Gastrocnemius medialis (tissue), 4 donors: ENCODE measurements at regions not wholly inside any gene's neighbourhood (a gene's known extent, or its start where the extent isn't known, plus 50 kb on each side); places are given as distances from the start of the nearest gene placed in this dataset.

ENCODE experiments used
- ATAC-seq, 2 donors: fragments of 150-250 bp; one replicate each; pipeline ENCODE4 v1.9.1; 2016
- DNase-seq, 2 donors: peaks; one replicate each; pipeline ENCODE4 v3.0.0-alpha.2; 2019
- H3K27ac ChIP-seq, 4 donors: fragments of 200-600 bp; sonication (generic); 1 replicate in 1 of 4; 2 replicates in 3 of 4; pipeline ENCODE4 v1.5.1; 2016 to 2018; ENCODE audit warnings: mild to moderate bottlenecking in 2 of 4, moderate library complexity in 1 of 4
- H3K27me3 ChIP-seq, 3 donors: fragments of 200-600 bp; sonication (generic) in 2 of 3; 1 replicate in 1 of 3; 2 replicates in 2 of 3; pipeline versions ENCODE4 v1.5.1 to v1.6.0; 2016 to 2019; ENCODE audit warnings: mild to moderate bottlenecking in 1 of 3, moderate library complexity in 1 of 3
- H3K36me3 ChIP-seq, 2 donors: fragments of 200-600 bp; sonication (generic) in 1 of 2; one replicate each; pipeline ENCODE4 v1.5.1; 2017 to 2018
- H3K4me1 ChIP-seq, 2 donors: fragments of 200-600 bp; sonication (generic) in 1 of 2; one replicate each; pipeline ENCODE4 v1.5.1; 2016 to 2017; ENCODE audit warnings: mild to moderate bottlenecking in 2 of 2
- H3K4me3 ChIP-seq, 4 donors: fragments of 200-600 bp; sonication (generic) in 3 of 4; 1 replicate in 1 of 4; 2 replicates in 3 of 4; pipeline ENCODE4 v1.5.1; 2016 to 2019; ENCODE audit warnings: mild to moderate bottlenecking in 2 of 4
- H3K9me3 ChIP-seq, 3 donors: fragments of 200-600 bp; sonication (generic) in 2 of 3; 1 replicate in 1 of 3; 2 replicates in 2 of 3; pipeline ENCODE4 v1.5.1; 2016 to 2019
- CTCF ChIP-seq, 5 experiments: fragments of 450-650 bp in 3 of 5; fragments of 200-600 bp in 2 of 5; sonication (generic) in 2 of 5; IDR thresholded peaks in 4 of 5; conservative IDR thresholded peaks in 1 of 5; 1 replicate in 4 of 5; 2 replicates in 1 of 5; pipeline ENCODE4 v1.5.1; 2016 to 2019; ENCODE audit warnings: antibody characterized with exemption in 5 of 5, mild to moderate bottlenecking in 3 of 5, moderate library complexity in 3 of 5
- POLR2A ChIP-seq, 2 donors: fragments of 450-650 bp; IDR thresholded peaks; one replicate each; pipeline ENCODE4 v1.6.1; 2017; ENCODE audit warnings: antibody characterized with exemption in 2 of 2, mild to moderate bottlenecking in 2 of 2, moderate library complexity in 2 of 2
- in situ Hi-C, 4 donors: fragments of 200-750 bp; cut with MboI; loops; one replicate each; pipeline versions ENCODE4 v1.15.0 to v1.8.0; 2017; ENCODE audit warnings: low sequenced_read_pairs in 4 of 4
- intact Hi-C: fragments of 100-400 bp; cut with DNase I; formaldehyde crosslinking; loops from one replicate; pipeline ENCODE4 v1.15.1; 2023; ENCODE audit warnings: low total_unique reads

- peak; percentile 5 to 23 for DNase-seq
- intact Hi-C loops (no loop called here), in situ Hi-C loops (no loop called here)
These were observed 220.7 kb downstream of the IRS1 start for GRCh38 chr2:226578879-226579278.

GRCh38 chr2:226578373-226578772 is 221.2 kb downstream of the IRS1 start:
- intact Hi-C loops: no loop called here
- H3K4me1 ChIP-seq: peaks cover 8 to 12% of the 10 kb centered on the region in 2 donors
- peak overlapping the region in 3 of 4 donors; percentile 23 to 57 (median 27) for H3K27ac ChIP-seq
- H3K4me3 ChIP-seq: no peak overlapping the region
- no peak for DNase-seq
- in situ Hi-C loops: no loop called here
- no peaks in the 10 kb centered on the region for H3K27me3 ChIP-seq
- no peak for ATAC-seq
- no peaks in the 10 kb centered on the region for H3K36me3 ChIP-seq
- TF ChIP-seq CTCF (IDR thresholded peaks at IDR 0.05 in 4 of 5, conservative IDR thresholded peaks at IDR 0.05 in 1 of 5): no peak
- no peak for TF ChIP-seq POLR2A (IDR thresholded peaks at IDR 0.05)
- H3K9me3 ChIP-seq: no peaks in the 10 kb centered on the region

More at GRCh38 chr2:226578879-226579278, 220.7 kb downstream of the IRS1 start:
- TF ChIP-seq CTCF (IDR thresholded peaks at IDR 0.05 in 4 of 5, conservative IDR thresholded peaks at IDR 0.05 in 1 of 5): no peak
- TF ChIP-seq POLR2A (IDR thresholded peaks at IDR 0.05): no peak
- Histone ChIP-seq H3K27ac (peak overlapping the region in 3 of 4 donors; percentile 23 to 57 (median 27)), H3K9me3 (no peaks in the 10 kb centered on the region), H3K4me3 (no peak overlapping the region), H3K27me3 (no peaks in the 10 kb centered on the region), H3K36me3 (no peaks in the 10 kb centered on the region), H3K4me1 (peaks cover 8 to 12% of the 10 kb centered on the region in 2 donors)
- ATAC-seq: peak; percentile 83 to 96

DNA sequence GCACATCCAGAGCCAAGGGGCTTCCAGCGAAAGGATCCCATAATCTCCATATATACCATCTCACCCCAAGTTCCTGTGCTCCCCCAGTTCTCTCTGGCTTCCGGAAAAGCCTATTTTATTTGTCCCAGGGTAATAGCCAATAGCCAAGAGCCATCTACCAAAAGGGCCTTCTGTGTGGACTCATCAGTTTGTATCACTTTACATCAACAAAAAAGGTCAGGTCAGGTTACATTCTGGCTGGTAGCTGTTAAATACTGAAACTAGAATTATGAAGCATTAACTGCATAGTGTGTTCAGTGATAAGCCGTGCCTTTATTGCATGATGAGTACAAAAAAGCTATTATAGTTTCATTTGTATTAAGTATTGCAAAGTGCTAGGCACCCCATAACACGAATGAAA is 223.7 kb downstream of the IRS1 start:
- ATAC-seq (no peak), DNase-seq (no peak)
- no peak for TF ChIP-seq POLR2A (IDR thresholded peaks at IDR 0.05)
- no peak for TF ChIP-seq CTCF (IDR thresholded peaks at IDR 0.05 in 4 of 5, conservative IDR thresholded peaks at IDR 0.05 in 1 of 5)
- H3K4me1 ChIP-seq: peaks cover 8 to 12% of the 10 kb centered on the region in 2 donors
- intact Hi-C loops (no loop called here), in situ Hi-C loops (no loop called here)
- no peak overlapping the region for H3K4me3 ChIP-seq
- no peaks in the 10 kb centered on the region for H3K36me3 ChIP-seq
- H3K27ac ChIP-seq: no peak overlapping the region
- no peaks in the 10 kb centered on the region for H3K9me3 ChIP-seq
- H3K27me3 ChIP-seq: no peaks in the 10 kb centered on the region

DNA sequence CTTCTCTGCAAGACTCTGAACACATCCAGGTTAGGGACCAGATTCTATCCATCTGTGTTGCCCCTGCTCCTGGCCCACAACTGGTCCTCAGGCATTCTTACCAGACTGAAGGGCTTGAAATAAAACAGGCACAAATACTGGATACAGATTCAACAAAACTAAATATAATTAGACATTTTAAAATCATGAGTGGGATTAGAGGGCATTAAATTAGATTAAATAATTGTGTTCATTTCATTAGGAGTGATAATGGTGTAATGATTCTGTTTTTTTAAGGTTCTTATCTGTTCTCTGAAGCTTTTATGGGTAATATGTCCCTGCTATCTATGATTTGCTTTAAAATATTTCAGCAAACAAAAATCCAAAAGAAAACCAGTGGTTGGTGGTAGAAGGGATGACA is 226.5 kb downstream of the IRS1 start:
- no peaks in the 10 kb centered on the region for H3K36me3 ChIP-seq
- DNase-seq (no peak), ATAC-seq (no peak)
- H3K27me3 ChIP-seq: no peaks in the 10 kb centered on the region
- H3K27ac ChIP-seq: no peak overlapping the region
- in situ Hi-C loops (no loop called here), intact Hi-C loops (no loop called here)
- H3K9me3 ChIP-seq: no peaks in the 10 kb centered on the region
- peaks cover 5 to 6% of the 10 kb centered on the region in 2 donors for H3K4me1 ChIP-seq
- TF ChIP-seq POLR2A (IDR thresholded peaks at IDR 0.05) (no peak), CTCF (IDR thresholded peaks at IDR 0.05 in 4 of 5, conservative IDR thresholded peaks at IDR 0.05 in 1 of 5) (no peak)
- no peak overlapping the region for H3K4me3 ChIP-seq

GRCh38 chr2:226564667-226565066 is 235.0 kb downstream of the IRS1 start:
- Histone ChIP-seq H3K27me3 (no peaks in the 10 kb centered on the region), H3K27ac (no peak overlapping the region), H3K4me1 (no peaks in the 10 kb centered on the region), H3K9me3 (no peaks in the 10 kb centered on the region), H3K4me3 (no peak overlapping the region), H3K36me3 (no peaks in the 10 kb centered on the region)
- no peak for DNase-seq
- ATAC-seq: no peak
- intact Hi-C loops: no loop called here
- TF ChIP-seq POLR2A (IDR thresholded peaks at IDR 0.05) (no peak), CTCF (IDR thresholded peaks at IDR 0.05 in 4 of 5, conservative IDR thresholded peaks at IDR 0.05 in 1 of 5) (no peak)
- in situ Hi-C loops: no loop called here
